Neural cell (in vitro differentiated cells): ENCODE measurements at regions not wholly inside any gene's neighbourhood (a gene's known extent, or its start where the extent isn't known, plus 50 kb on each side); places are given as distances from the start of the nearest gene placed in this dataset.

Experiments
- CTCF ChIP-seq: fragments of 450-650 bp; IDR thresholded peaks from 2 replicates; pipeline ENCODE4 v1.5.1; 2014; ENCODE audit warnings: antibody characterized with exemption, mild to moderate bottlenecking, moderate library complexity; ENCODE audit not compliant: poor library complexity, severe bottlenecking
- EZH2 ChIP-seq: fragments of 200-600, 300-800 bp; shearing (Covaris generic), sonication (generic); IDR thresholded peaks from 2 replicates; pipeline ENCODE4 v1.6.1; 2014; ENCODE audit warnings: antibody characterized with exemption, low read length, borderline replicate concordance, mild to moderate bottlenecking; ENCODE audit not compliant: insufficient read depth, poor library complexity, severe bottlenecking
- POLR2AphosphoS5 ChIP-seq: IDR thresholded peaks from 2 replicates; pipeline ENCODE4 v1.6.1; 2012
- RAD21 ChIP-seq: fragments of 450-650 bp; conservative IDR thresholded peaks from 2 replicates; pipeline ENCODE4 v1.6.1; 2014; ENCODE audit warnings: antibody characterized with exemption, mild to moderate bottlenecking, moderate library complexity
- REST ChIP-seq: IDR thresholded peaks from 2 replicates; pipeline ENCODE4 v1.6.1; 2012; ENCODE audit warnings: borderline replicate concordance

GRCh38 chr18:27717816-27718215, 459.1 kb downstream of the CDH2 start:
- TF ChIP-seq RAD21 (no peak), CTCF (no peak), EZH2 (no peak), POLR2AphosphoS5 (no peak), REST (no peak)
